ENCODE measurements at regions not wholly inside any gene's neighbourhood (a gene's known extent, or its start where the extent isn't known, plus 50 kb on each side); places are given as distances from the start of the nearest gene placed in this dataset.

DNA sequence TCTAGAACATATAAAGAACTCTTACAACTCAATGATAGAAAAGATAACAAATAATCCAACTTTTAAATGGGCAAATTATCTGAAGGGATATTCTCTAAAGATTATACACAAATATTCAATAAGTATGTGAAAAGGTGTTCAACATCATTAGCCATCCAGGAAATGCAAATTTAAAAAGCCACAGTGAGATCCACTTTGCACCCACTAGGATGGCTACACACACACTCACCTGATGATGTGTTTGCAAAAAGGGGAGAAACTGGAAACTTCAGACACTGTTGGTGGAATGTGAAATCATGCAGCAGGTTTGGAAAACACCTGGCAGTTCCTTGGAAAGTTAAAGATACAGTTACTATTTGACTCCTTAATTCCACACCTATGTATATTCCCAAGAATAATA lies 87.2 kb upstream of the GYPC start:
- no peak for DNase-seq (ENCODE audit: low read depth)

DNA sequence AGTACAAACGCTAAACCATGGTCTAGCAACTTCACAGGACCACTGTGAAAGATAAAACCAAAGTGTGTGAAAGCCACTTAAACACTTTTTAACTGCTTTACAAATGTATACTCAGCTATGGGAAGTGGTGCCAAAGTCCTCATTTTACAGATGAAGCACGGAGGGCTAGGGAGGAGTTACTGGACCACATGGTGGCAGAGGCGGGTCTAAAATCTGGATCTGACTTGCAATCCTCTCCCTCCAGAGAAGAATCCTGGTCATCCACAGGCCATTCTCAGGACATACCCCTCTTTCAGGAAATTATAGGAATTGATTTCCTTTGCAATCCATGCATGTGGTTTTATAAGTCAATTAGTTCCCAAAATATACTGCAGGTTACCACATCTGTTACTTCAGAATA lies 84.6 kb upstream of the GYPC start:
- no peak for DNase-seq (ENCODE audit: low read depth)

DNA sequence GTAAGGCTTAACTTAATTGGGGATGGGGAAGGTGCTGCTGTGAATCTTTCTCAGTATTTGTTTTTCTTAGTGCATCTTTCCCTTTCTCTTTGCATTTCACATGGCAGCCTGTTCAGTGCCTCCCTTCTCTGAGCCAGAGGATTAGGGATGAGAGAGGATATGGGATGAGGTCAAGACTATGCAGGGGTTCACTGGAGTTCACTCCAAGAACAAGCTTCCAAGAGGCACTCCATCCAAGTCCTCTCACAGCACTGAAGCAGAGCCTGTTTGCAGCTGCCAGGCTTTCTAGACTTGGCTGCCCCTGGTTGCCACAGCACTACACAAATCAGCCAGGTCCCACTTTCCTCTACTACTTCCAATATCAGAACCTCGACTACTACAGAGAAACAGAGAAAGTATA lies 80.3 kb upstream of the GYPC start:
- no peak for DNase-seq (ENCODE audit: low read depth)

DNA sequence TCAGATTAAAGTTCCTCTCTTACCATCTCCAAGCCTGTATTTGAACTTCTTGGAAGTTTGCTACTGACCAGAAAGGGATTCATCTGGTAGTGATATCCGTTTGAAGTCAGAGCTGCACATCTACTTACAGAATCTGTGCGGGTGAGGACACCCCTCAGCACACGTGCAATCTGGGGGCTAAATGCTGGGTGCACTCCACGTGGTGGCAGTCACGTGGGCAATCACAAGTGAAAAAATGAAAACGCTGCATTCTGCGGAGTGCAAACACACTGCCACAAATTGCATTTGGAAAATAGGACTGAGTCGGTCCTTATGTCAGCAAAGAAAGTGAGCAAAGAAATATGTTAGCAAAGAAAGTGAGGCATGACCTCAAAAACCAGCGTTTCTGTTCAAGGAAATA lies 76.1 kb upstream of the GYPC start:
- DNase-seq (ENCODE audit: low read depth) = no peak

DNA sequence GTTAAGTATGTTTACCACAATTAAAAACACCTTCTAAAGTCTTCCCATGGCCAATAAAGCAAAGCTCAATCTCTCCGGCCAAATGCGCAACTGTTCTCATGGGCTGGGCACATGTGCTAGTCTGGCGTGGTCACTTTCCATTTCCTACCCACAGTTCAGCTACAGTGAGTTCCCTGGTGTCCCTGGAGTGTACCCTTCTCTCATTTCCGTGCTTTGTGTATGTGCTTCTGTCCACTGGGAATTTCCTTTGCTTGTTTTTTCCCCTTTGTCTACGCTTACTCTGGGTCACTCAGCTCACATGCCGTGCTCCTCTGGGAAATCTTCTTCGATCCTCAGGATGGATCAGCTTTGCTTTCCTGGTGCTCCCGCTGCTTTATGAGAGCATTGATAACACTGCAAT lies 69.6 kb upstream of the GYPC start:
- no peak for DNase-seq (ENCODE audit: low read depth)

DNA sequence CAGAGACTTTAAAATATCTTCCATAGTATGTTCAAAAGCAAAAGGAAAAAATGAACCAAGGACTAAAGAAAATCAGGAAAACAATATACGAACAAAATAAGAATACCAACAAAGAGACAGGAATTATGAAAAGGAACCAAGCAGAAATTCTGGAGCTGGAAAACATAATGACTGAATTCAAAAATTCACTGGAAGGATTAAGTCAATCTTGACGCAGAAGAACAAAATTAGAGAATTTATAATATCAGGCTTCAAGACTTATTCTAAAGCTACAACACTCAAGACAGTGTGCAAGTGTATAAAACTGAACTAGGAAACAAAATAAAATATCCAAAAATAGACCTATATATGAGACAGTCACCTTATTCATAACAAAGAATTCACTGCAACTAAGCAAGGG lies 56.9 kb upstream of the GYPC start:
- no peak for DNase-seq (ENCODE audit: low read depth)

DNA sequence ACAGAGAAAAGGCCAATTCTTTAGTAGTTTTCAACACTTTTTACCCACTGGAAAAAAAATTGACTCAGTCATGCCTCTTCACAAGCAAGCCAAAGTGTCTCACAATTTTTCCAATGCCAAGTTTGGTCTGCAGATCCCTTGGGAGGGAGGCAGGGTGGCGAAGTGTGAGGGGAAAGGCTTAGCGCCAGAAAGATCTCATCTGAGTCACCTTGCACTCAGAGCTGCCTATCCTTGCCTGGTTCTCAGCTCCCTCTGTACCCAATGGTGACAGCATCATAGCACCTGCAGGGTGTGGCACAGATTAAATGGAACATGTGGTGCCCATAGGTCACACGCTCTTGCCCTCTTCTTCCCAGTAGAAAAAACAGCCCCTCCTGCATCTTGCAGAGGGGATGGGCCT lies 55.2 kb upstream of the GYPC start:
- no peak for DNase-seq (ENCODE audit: low read depth)

DNA sequence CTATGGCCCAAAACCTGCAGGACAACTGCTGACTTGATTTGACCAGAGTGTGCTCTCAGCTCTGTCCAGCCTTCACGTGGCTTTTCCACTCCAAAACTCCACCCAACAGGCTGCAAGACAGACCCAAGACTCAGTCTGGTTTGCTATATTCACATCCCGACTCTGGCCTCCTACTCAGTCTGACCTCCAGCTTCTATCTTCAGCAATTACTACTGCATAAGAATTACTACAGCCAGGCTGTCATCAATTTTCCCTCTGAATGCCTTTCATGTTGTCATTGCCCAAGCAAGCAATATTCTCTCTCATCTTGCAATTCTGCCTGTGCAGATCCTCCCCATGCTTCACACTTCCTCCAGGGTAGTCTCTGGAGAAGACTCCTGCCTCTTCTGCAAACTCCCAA lies 53.6 kb upstream of the GYPC start:
- no peak for DNase-seq (ENCODE audit: low read depth)

Data from ELR (cell line).